ENCODE measurements at regions not wholly inside any gene's neighbourhood (a gene's known extent, or its start where the extent isn't known, plus 50 kb on each side); places are given as distances from the start of the nearest gene placed in this dataset.
A peak's percentile ranks its signal among the peaks of the same experiment; 100 is the strongest.
"Not testable (repeated sequence)": the region's sequence is repeated elsewhere in the genome, so short reads cannot be mapped to it uniquely, and the experiment has no call there.

- no peak for DNase-seq (ENCODE audit: low read depth in 2 of 2)
Measured at GRCh38 chr7:12985228-12985627, 297.8 kb downstream of the ARL4A start.

- no peak for DNase-seq (ENCODE audit: low read depth in 2 of 2)
Measured at GRCh38 chr7:12985752-12986151, 298.3 kb downstream of the ARL4A start.

GRCh38 chr7:12987238-12987637, 299.8 kb downstream of the ARL4A start:
- DNase-seq (ENCODE audit: low read depth in 2 of 2) = no peak

GRCh38 chr7:12990440-12990839, 303.0 kb downstream of the ARL4A start:
- no peak for DNase-seq (ENCODE audit: low read depth in 2 of 2)

GRCh38 chr7:12993025-12993424, 305.6 kb downstream of the ARL4A start:
- no peak for DNase-seq (ENCODE audit: low read depth in 2 of 2)

GRCh38 chr7:12995912-12996469, 308.6 kb downstream of the ARL4A start:
- DNase-seq (ENCODE audit: low read depth in 2 of 2) = no peak

GRCh38 chr7:13007331-13007730, 319.9 kb downstream of the ARL4A start:
- no peak for DNase-seq (ENCODE audit: low read depth in 2 of 2)

GRCh38 chr7:13009517-13009916, 322.1 kb downstream of the ARL4A start:
- no peak for DNase-seq (ENCODE audit: low read depth in 2 of 2)

GRCh38 chr7:13014011-13014410, 326.6 kb downstream of the ARL4A start:
- DNase-seq (ENCODE audit: low read depth in 2 of 2) = no peak

- DNase-seq (ENCODE audit: low read depth in 2 of 2) = no peak
Measured at GRCh38 chr7:13016036-13016581, 328.7 kb downstream of the ARL4A start.

- no peak for DNase-seq (ENCODE audit: low read depth in 2 of 2)
Measured at GRCh38 chr7:13016592-13017332, 329.3 kb downstream of the ARL4A start.

GRCh38 chr7:13017333-13017857, 330.0 kb downstream of the ARL4A start:
- DNase-seq (ENCODE audit: low read depth in 2 of 2) = peak in 1 of 2 donors; percentile 16

- DNase-seq (ENCODE audit: low read depth in 2 of 2) = no peak
Measured at GRCh38 chr7:13017881-13018280, 330.4 kb downstream of the ARL4A start.

- no peak for DNase-seq (ENCODE audit: low read depth in 2 of 2)
Measured at GRCh38 chr7:13021566-13022300, 334.3 kb downstream of the ARL4A start.

- DNase-seq (ENCODE audit: low read depth in 2 of 2) = peak; percentile 3 to 98
Measured at GRCh38 chr7:13024121-13024674, 336.8 kb downstream of the ARL4A start.

- not testable (repeated sequence) for DNase-seq (ENCODE audit: low read depth in 2 of 2)
Measured at GRCh38 chr7:13025043-13025442, 337.6 kb downstream of the ARL4A start.

- no peak for DNase-seq (ENCODE audit: low read depth in 2 of 2)
Measured at GRCh38 chr7:13027321-13027720, 339.9 kb downstream of the ARL4A start.

GRCh38 chr7:13028036-13028824, 340.8 kb downstream of the ARL4A start:
- peak in 1 of 2 donors; percentile 90 for DNase-seq (ENCODE audit: low read depth in 2 of 2)

- peak in 1 of 2 donors; percentile 85 for DNase-seq (ENCODE audit: low read depth in 2 of 2)
Measured at GRCh38 chr7:13028825-13029099, 341.3 kb downstream of the ARL4A start.

- no peak for DNase-seq (ENCODE audit: low read depth in 2 of 2)
Measured at GRCh38 chr7:13031468-13031867, 344.0 kb downstream of the ARL4A start.

- no peak for DNase-seq (ENCODE audit: low read depth in 2 of 2)
Measured at GRCh38 chr7:13032084-13032483, 344.7 kb downstream of the ARL4A start.

Measured in lung microvascular endothelial cell (primary cell).